Right lobe of liver (tissue), 6 donors: ENCODE measurements at regions not wholly inside any gene's neighbourhood (a gene's known extent, or its start where the extent isn't known, plus 50 kb on each side); places are given as distances from the start of the nearest gene placed in this dataset.

ENCODE experiments used
- ATAC-seq, 4 donors: fragments of 200-7000 bp; cut with Tn5 transposase; one replicate each; pipeline ENCODE4 v1.9.1; 2020; ENCODE audit warnings: mild to moderate bottlenecking in 4 of 4, moderate library complexity in 4 of 4
- DNase-seq, 3 donors: peaks; one replicate each; pipeline ENCODE4 v3.0.0-alpha.2; 2020
- H3K27ac ChIP-seq, 3 donors: fragments of 200-600 bp; one replicate each; pipeline ENCODE4 v1.8.0; 2022
- H3K27me3 ChIP-seq, 2 donors: fragments of 200-600 bp; one replicate each; pipeline ENCODE4 v1.8.0; 2022
- H3K36me3 ChIP-seq, 4 donors: fragments of 200-600 bp; sonication (generic) in 1 of 4; one replicate each; pipeline versions ENCODE4 v1.5.1 to v1.8.0; 2017 to 2022; ENCODE audit warnings: control low read depth in 1 of 4
- H3K4me1 ChIP-seq, 4 donors: fragments of 200-600 bp; sonication (generic) in 1 of 4; one replicate each; pipeline versions ENCODE4 v1.5.1 to v1.8.0; 2017 to 2022; ENCODE audit warnings: control low read depth in 1 of 4
- H3K4me3 ChIP-seq, 3 donors: fragments of 200-600 bp; one replicate each; pipeline ENCODE4 v1.8.0; 2022
- H3K9me3 ChIP-seq, 4 donors: fragments of 200-600 bp; sonication (generic) in 1 of 4; one replicate each; pipeline versions ENCODE4 v1.5.1 to v1.8.0; 2017 to 2022; ENCODE audit warnings: control low read depth in 1 of 4
- CTCF ChIP-seq, 4 donors: fragments of 200-600 bp in 3 of 4; fragments of 450-650 bp in 1 of 4; IDR thresholded peaks; one replicate each; pipeline versions ENCODE4 v1.5.1 to v1.8.0; 2016 to 2022; ENCODE audit warnings: antibody characterized with exemption in 4 of 4, mild to moderate bottlenecking in 2 of 4
- POLR2A ChIP-seq: fragments of 450-650 bp; IDR thresholded peaks from one replicate; pipeline ENCODE4 v1.6.1; 2017; ENCODE audit warnings: antibody characterized with exemption, mild to moderate bottlenecking
- WGBS: methylation state at CpG from one replicate; pipeline ENCODE4 v1.1.6; 2018; ENCODE audit warnings: low coverage, low lambda C conversion rate; ENCODE audit not compliant: insufficient coverage; ENCODE audit errors: missing lambda C conversion rate; 5-methylcytosine and 5-hydroxymethylcytosine counted together
- intact Hi-C, 2 donors: fragments of 100-400 bp; cut with DNase I; formaldehyde crosslinking; loops; one replicate each; pipeline versions ENCODE4 v1.11.2 to v1.14.1; 2022
- donor health status: DM: no; HTN: yes; CAD: no.
- donor health status: DM: no; HTN: no; CAD: no.
- donor health status: DM: no; HTN: no; CAD: no.
- donor health status: DM: no; HTN: yes; CAD: no.
- donor health status: DM: no; HTN: yes; CAD: no.

- DNase-seq (peak in 1 of 3 donors; percentile 76), ATAC-seq (peak; percentile 63 to 67 (median 65))
- Histone ChIP-seq H3K27me3 (no peaks in the 10 kb centered on the region), H3K4me3 (no peak overlapping the region), H3K27ac (peak overlapping the region in 2 of 3 donors; percentile 53 to 80), H3K36me3 (no peaks in the 10 kb centered on the region), H3K4me1 (peaks cover 0 to 22% (median 10%) of the 10 kb centered on the region in 4 donors), H3K9me3 (no peaks in the 10 kb centered on the region)
- intact Hi-C loops, result no loop called here
- no peak for TF ChIP-seq CTCF (IDR thresholded peaks at IDR 0.05)
- no peak for TF ChIP-seq POLR2A
- 61% methylated on average over 6 of the region's 7 CpGs for WGBS
These were observed 375.1 kb upstream of the ID2 start for GRCh38 chr2:8306530-8307351.

GRCh38 chr2:8307606-8308180 lies 374.2 kb upstream of the ID2 start:
- ATAC-seq, result no peak
- intact Hi-C loops, result no loop called here
- Histone ChIP-seq H3K27me3 (no peaks in the 10 kb centered on the region), H3K36me3 (no peaks in the 10 kb centered on the region), H3K27ac (no peak overlapping the region), H3K4me1 (peaks cover 0 to 23% (median 10%) of the 10 kb centered on the region in 4 donors), H3K4me3 (no peak overlapping the region), H3K9me3 (no peaks in the 10 kb centered on the region)
- TF ChIP-seq POLR2A (no peak), CTCF (IDR thresholded peaks at IDR 0.05) (no peak)
- DNase-seq, result no peak
- WGBS, result 54% methylated on average over 4 of the region's 7 CpGs

GRCh38 chr2:8309131-8309530 lies 372.7 kb upstream of the ID2 start:
- Histone ChIP-seq H3K36me3 (no peaks in the 10 kb centered on the region), H3K4me1 (peaks cover 0 to 34% (median 15%) of the 10 kb centered on the region in 4 donors), H3K9me3 (no peaks in the 10 kb centered on the region), H3K4me3 (no peak overlapping the region), H3K27me3 (no peaks in the 10 kb centered on the region), H3K27ac (no peak overlapping the region)
- ATAC-seq (peak in 1 of 4 donors; percentile 15), DNase-seq (no peak)
- intact Hi-C loops, result no loop called here
- WGBS, result 56% methylated on average over 6 of the region's 7 CpGs
- TF ChIP-seq POLR2A (no peak), CTCF (IDR thresholded peaks at IDR 0.05) (no peak)

- ATAC-seq (no peak), DNase-seq (no peak)
- intact Hi-C loops, result loop anchor here in 1 of 2 donors (10.0 kb wide), 1 partner anchor 84 kb away; no protein-coding TSS in a partner anchor
- no peak overlapping the region for H3K4me3 ChIP-seq
- H3K36me3 ChIP-seq, result no peaks in the 10 kb centered on the region
- peaks cover 0 to 24% (median 9%) of the 10 kb centered on the region in 4 donors for H3K4me1 ChIP-seq
- H3K27ac ChIP-seq, result no peak overlapping the region
- 47% methylated on average over 11 of the region's 12 CpGs for WGBS
- no peak for TF ChIP-seq POLR2A
- TF ChIP-seq CTCF (IDR thresholded peaks at IDR 0.05), result no peak
- H3K27me3 ChIP-seq, result no peaks in the 10 kb centered on the region
- H3K9me3 ChIP-seq, result no peaks in the 10 kb centered on the region
These were observed 371.1 kb upstream of the ID2 start for GRCh38 chr2:8310557-8311455.
